Tibial nerve (tissue), 4 donors: ENCODE measurements at regions not wholly inside any gene's neighbourhood (a gene's known extent, or its start where the extent isn't known, plus 50 kb on each side); places are given as distances from the start of the nearest gene placed in this dataset.

Experiments
- CTCF ChIP-seq, 5 experiments: fragments of 200-600 bp in 3 of 5; fragments of 450-650 bp in 2 of 5; sonication (generic) in 3 of 5; IDR thresholded peaks; one replicate each; pipeline ENCODE4 v1.5.1; 2016 to 2019; ENCODE audit warnings: antibody characterized with exemption in 5 of 5, mild to moderate bottlenecking in 3 of 5, moderate library complexity in 2 of 5
- EP300 ChIP-seq, 2 donors: sonication (generic); formaldehyde crosslinking; IDR thresholded peaks; one replicate each; pipeline ENCODE4 v1.6.1; 2017; ENCODE audit warnings: antibody characterized with exemption in 2 of 2, mild to moderate bottlenecking in 1 of 2
- POLR2A ChIP-seq, 2 donors: fragments of 450-650 bp; IDR thresholded peaks; one replicate each; pipeline ENCODE4 v1.6.1; 2017; ENCODE audit warnings: antibody characterized with exemption in 2 of 2, mild to moderate bottlenecking in 2 of 2, moderate library complexity in 2 of 2

GRCh38 chr2:3034396-3034795 is 343.2 kb downstream of the EIPR1 start:
- no peak for TF ChIP-seq POLR2A (IDR thresholded peaks at IDR 0.05)
- no peak for TF ChIP-seq CTCF (IDR thresholded peaks at IDR 0.05)
- TF ChIP-seq EP300 (IDR thresholded peaks at IDR 0.05): no peak
